GM03348 (cell line): ENCODE measurements at regions not wholly inside any gene's neighbourhood (a gene's known extent, or its start where the extent isn't known, plus 50 kb on each side); places are given as distances from the start of the nearest gene placed in this dataset.
"Not testable (repeated sequence)": the region's sequence is repeated elsewhere in the genome, so short reads cannot be mapped to it uniquely, and the experiment has no call there.

Experiments used
- DNase-seq: peaks from one replicate; pipeline ENCODE4 v3.0.0; 2012; ENCODE audit warnings: low spot score

DNA sequence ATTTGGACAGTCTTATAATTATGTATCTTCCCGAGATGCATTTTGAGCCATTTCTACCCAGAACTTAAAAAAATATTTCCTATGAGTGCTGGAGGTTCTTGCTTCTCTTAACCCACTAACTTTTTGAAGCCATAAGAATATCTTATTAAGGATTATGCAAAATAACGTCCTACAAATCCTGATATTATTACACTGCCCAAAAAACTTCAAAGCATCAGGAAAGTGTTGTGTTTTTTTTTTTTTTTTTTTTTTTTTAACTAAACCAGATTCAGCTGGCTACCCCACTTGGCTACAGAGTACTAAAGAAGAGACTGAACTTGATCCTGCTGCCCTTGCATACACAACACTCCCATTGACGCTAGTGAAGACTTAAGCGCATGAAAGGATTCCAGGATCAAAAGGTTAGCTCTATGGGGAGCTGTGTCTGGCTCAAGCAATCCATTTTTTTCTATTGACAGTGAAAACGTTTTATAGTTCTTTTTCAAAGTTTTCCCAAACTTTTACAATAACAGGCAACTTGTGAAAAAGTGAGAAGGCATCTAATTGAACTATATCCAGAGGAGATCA, 141.4 kb downstream of the KCNRG start:
- no peak for DNase-seq

DNA sequence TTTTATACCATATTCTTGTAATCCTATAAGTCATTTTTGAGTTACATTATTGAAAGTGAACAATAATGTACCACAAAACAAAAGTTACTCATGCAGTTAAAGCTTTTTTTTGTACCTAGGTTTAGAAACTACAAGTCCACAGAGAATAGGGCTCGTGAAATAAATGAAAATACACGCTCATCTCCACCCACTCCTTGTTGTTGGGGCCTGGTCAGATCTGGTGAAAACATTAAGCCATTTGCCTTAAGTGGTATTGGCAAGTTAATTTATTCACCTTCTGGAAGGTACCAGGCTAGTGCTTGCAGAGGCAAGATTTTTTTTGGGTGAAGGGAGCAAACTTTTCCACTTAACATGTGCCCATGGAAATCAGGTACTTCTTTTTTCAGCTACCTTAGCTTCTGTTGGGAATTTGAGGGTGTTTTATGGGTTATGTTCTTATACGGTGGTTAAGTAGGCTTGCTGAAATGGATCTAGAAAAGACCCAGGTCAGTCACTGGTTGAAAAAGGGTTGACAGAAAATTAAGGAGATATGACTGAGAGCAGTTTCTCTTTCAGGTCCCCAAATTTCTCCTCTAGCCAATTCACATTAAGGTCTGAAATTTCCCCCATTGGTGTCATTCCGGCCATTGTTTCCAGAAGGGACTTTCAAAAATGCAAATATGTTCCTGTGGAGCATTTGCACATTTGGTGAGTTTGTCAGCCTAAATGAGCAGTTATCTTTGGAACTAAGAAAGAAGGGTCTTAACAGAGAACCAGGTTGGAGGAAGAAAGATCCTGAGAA, 143.3 kb downstream of the KCNRG start:
- no peak for DNase-seq

DNA sequence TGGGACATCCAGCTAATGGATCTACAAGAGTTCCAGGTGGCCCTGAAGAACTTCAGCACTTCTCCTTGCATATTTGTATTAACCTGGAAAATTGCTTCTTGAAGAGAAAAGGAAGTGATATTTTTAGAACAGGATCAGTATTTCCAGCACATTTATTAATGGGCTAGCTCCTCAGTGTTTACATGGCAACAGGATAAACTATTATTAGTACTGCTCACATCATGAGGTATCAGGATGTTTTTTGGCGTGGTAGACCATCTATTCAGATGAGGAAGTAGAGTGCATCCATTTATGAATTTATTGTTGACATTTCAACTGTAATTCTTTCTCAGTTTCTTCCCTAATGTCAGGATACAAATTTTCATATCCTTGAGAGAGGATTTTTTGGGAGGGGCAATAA, 144.4 kb downstream of the KCNRG start:
- DNase-seq: no peak

DNA sequence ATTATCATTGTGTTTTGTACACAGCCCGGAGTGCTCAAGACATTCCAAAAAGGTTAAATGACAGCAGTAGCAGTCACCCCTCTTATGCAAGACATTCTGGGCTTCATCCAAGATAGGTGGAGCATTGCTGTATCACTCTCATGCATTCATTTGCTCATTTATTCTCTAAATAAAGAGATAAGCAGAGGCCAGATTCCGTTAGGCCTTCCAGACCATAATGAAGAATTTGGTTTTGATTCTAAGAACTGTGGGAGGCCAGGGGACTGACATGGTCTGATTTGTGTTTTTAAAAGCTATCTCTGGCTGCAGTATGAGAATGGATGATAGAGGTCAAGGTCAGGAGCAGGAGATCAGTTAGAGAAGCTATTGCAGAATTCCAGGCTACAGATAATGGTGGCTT, 145.8 kb downstream of the KCNRG start:
- no peak for DNase-seq

DNA sequence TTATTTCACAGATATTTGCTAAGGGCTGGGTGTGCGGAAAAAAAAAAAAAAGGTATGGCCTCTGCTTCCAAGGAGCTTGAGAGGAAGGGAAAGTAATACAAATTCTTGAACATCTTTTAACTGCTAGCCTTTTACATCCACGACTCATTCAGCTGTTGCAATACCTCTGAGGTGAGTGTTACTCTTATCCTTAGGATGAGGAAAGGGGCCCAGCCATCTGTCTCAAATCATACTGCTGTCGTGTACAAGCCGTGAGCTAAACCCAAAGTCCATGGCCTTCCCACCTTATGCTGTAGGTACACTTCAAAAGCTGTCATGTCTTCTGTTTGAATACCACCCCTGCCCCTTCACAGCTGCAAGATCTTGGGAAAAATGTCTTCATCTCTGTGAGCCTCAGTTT, 146.8 kb downstream of the KCNRG start:
- DNase-seq: no peak

DNA sequence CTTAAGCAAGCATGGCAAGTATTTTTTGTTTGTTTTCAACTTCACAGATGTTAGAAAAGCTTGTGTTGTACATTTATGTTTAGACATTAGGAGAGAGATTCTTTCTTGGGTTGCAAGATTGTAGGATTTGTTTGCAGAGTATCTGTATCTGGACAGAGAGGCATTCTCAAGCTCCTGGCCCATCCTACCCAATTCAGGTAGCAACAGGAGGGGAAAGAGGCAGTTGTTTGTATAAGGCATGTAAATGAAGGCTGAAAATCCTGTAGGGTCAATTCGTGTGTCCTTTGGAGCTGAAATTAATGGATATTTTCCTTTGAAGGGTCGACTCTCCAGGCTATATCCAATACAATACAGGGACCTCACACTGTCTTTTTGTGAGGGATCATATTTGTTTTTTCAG, 147.3 kb downstream of the KCNRG start:
- no peak for DNase-seq

DNA sequence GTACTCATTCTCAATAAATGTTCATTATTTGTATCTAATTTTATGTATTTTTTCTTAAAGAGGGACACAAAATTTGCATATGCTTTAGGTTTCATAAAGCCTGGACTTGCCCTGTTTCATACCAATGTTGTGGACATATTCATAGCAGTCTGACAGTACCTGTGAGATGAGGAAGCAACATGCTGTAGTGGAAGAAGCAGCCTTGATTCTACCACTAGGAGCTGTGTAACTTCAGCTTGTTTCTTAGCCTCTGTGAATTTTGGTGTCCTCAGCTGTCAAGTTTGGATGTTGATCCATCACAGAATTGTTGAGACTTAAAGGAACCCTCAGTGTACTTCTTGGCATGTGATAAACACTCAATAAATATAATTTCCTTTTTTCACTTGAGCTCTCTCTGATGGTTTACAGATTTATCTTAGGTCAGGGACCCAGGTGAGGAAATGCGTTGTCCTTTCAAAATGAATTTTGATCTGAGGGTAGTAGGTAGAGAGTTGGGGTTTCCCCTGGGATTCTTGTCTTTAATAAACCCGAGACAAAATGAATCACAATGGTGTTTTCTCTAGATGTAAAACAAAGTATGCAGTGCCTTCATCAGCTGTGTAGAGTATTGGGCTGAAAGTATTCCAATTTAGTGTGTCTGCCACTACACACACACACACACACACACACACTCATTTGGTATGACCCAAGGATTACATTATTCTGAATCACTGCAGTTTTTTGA, 152.1 kb downstream of the KCNRG start:
- no peak for DNase-seq

DNA sequence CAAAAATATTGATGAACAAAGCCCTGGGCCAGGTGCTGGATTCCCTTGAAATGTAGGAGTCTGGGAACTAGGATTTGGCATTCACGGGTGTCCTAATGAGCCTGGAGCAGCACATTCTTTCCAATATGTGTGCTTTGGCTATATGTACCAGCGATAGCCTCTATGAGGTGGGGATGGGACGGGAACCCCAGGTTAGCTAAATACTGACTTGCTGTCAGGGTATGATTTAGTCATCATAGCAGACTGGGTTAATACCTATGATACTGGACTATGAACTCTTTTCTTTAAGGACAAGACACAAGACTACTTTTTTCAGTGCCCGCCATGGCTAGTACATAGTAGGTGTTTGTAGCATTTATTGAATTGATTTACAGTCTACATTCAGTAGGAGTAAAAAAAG, 152.7 kb downstream of the KCNRG start:
- DNase-seq: no peak

DNA sequence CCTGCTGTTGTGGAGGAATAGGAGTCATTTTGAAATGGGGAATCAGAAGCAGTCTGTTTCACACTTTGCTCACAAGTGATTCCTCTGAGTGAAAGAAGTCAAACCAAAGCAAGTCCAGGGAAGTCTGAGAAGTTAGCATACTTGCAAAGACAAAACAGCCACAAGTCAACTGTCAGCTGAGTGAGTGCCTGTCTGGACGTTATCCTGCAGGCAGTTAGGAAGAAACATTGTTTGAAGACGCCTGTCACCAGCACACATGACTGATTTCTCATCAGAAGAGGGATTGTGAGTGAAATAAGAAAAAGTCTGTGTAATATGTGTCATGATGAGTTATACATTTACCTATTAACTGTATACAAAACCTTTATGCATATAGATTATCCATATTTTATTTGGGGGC, 153.5 kb downstream of the KCNRG start:
- no peak for DNase-seq

DNA sequence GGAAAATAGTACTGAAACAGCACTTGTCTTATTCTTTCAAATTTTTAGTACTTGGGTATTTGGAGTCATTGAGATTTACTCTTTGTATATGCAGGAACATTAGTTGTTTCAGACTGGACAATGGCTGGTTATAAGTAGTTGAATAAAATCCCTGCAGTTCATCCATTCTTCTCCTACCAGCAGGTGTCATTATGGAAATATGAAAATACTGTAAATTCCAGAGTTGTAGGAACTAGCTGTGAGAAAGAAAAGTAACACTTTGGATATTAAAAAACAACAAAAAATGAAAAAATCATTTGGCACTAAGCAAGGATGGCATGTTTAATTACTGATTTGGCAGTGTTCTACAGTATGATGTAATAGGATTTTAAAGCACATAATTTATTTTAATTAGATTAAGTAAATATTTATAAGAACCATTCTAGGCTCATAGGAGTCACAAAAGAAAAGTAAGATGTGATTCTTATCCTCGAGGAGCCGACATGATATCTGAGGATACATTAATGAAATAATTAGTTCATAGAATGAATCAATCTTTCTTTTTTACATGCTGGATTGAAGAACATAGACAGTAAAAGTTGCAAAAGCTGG, 155.3 kb downstream of the KCNRG start:
- peak; percentile 59 for DNase-seq

DNA sequence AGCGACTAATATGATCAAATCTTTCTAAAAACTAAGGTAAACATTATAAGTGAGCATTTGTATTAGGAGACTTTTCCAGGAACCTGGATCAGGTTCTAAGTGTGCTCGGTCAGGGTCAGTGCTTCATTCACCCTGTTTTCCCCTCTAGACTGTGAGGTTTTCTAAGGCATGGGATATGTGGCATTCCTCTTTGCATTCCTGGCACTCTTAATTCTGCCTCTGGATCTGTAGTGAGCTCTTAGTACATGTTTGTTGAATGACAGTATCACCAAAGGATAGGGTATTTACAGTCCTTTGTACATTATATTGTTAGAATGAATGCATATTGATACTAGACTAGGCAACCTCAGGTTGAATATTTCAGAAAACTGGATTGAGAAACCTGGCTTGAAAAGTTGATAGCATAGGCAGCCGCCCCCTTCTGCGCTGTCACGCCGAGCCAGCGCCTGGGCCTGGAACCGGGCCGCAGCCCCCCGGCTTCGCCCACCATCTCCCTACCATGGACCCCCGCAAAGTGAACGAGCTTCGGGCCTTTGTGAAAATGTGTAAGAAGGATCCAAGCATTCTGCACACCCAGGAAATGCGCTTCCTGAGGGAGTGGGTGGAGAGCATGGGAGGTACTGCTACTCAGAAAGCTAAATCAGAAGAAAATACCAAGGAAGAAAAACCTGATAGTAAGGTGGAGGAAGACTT, 156.5 kb downstream of the KCNRG start:
- DNase-seq: peak; percentile 37

DNA sequence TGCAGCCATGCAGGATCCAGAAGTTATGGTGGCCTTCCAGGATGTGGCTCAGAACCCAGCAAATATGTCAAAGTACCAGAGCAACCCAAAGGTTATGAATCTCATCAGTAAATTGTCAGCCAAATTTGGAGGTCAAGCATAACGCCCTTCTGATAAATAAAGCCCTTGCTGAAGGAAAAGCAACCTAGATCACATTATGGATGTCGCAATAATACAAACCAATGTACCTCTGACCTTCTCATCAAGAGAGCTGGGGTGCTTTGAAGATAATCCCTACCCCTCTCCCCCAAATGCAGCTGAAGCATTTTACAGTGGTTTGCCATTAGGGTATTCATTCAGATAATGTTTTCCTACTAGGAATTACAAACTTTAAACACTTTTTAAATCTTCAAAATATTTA, 157.8 kb downstream of the KCNRG start:
- not testable (repeated sequence) for DNase-seq

DNA sequence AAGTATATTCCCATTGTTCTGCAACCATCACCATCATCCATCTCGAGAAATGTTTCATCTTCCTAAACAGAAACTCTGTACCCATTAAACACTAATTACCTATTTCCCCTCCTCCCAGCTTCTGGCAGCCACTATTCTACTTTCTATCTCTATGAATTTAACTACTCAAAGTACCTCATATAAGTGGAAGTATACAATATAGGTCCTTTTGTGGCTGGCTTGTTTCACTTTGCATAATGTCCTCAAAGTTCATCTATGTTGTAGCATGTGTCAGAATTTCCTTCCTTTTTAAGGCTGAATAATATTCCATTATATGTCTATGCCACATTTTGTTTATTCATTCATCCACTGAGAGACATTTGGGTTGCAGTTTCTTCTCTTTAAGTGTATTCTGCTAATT, 159.4 kb downstream of the KCNRG start:
- DNase-seq: no peak

DNA sequence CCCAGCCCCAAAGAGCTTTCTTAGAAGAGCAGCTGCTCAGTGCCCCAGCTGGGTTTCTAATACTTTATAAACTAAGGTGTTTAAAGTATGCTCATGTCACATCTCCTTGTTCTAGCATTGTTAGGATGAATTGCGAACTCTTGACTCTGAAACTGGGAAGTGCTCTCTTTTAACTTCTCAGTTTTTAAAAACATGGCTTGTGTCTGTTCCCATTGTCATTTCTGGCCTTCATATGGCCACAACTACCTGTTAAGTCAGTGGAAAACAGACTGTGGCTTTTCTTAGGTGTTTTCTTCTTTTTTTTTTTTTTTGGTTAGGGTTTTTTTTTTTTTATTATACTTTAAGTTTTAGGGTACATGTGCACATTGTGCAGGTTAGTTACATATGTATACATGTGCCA, 164.7 kb downstream of the KCNRG start:
- DNase-seq: no peak

DNA sequence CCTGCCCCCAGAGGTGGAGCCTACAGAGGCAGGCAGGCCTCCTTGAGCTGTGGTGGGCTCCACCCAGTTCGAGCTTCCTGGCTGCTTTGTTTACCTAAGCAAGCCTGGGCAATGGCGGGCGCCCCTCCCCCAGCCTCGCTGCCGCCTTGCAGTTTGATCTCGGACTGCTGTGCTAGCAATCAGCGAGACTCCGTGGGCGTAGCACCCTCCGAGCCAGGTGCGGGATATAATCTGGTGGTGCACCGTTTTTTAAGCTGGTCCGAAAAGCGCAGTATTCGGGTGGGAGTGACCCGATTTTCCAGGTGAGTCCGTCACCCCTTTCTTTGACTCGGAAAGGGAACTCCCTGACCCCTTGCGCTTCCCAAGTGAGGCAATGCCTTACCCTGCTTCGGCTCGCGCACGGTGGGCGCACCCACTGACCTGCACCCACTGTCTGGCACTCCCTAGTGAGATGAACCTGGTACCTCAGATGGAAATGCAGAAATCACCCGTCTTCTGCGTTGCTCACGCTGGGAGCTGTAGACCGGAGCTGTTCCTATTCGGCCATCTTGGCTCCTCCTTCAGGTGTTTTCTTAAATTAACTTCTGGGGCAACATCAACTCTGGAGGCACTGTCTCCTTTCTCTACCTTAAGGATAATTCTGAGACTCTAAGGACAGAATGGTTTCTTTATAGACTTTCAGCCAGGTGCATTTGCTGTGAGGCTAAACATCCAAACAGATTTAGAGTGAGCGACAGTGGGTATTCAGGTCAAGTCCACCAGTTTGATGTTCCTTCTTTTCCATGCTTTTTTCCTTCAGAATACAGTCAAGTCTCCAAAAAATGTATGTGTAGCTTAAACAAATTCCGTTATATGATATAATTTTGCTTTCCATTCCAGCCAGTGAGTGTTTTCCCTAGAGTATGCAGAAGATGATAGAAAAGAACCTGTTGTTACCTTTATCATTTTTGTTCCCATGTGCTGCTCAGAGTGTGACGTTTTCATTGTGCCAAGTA, 170.8 kb downstream of the KCNRG start:
- not testable (repeated sequence) for DNase-seq

DNA sequence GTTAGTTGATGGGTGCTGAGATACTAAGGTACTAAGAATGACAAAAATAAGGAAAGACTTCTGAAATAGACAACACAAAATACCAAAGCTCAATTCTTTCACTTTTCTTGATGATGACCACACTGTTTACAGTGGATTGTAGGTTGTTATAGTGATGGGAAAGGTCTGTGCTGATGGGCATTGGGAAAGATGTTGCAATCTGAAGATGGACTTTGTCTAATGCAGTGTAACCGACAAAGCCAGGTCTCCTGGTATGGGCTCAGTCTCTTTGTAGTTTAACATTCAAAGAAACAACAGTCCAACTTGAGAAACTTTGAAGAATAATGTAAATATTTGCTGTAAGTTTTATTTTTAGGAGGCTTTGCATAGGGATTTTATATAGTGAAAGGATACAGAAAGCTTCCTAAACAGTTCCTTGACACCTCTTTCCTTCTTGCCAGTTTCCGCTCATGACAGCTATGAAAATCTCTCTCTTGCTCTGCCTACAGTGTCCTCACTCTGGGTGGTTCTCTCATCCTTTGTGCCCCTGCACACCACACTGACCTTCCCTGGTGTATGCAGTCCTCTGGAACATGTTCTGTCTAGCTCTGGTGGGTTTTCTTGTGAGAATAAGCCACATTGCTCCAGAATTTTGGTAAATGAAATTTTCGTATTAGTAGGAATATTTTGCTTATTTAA, 172.2 kb downstream of the KCNRG start:
- DNase-seq: no peak

DNA sequence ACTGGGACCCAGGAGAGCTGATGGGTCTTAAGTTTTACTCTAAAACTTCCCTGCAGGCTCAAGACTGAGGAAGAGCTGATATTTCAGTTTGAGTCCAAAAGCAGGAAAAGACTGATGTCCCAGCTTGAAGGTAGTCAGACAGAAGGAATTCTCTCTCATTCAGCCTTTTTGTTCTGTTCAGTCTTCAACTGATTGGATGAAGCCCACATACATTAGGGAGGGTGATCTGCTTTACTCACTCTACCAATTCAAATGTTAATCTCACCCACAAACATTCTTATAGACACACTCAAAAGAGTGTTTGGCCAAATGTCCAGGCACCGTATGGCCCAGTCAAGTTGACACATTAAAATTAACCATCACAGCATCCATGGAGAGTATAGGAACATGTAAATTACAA, 173.5 kb downstream of the KCNRG start:
- DNase-seq: no peak

DNA sequence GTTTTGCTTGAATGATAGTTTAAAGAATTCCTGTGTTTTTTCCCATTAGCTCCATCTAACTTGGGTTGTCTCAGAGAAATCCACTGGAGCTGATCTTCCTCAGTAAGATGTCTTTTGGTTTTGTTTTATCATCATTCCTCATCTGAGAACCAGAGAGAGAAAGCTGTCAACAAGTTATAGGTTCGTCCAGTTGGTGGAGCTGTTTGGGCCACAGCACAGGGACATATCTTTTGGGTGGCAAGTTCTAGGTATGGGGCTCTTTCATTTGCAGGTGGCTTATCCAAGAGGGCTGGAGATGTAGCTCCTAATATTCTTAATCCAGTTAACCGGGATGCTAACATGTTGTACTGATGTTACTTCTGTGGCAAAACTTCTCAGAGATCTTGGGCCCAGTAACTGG, 174.2 kb downstream of the KCNRG start:
- DNase-seq: no peak

DNA sequence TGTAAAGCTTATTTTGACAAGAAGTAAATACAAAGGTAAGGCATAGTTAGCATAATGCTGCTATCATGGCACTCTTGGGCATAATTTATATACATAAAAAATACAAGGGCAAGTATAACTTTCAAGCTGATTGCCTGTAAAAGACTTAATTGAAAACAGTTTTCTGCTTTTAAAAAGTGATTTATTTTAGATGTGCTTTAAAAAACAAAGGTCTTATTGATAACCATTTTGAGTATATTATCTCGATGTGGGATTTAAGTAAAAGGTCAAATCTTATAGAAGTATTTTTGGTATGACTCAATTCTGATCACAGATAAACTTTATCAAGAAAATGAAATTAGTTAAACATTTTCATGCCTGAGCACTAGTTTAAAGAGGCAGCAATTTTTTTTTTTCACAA, 175.8 kb downstream of the KCNRG start:
- DNase-seq: no peak

DNA sequence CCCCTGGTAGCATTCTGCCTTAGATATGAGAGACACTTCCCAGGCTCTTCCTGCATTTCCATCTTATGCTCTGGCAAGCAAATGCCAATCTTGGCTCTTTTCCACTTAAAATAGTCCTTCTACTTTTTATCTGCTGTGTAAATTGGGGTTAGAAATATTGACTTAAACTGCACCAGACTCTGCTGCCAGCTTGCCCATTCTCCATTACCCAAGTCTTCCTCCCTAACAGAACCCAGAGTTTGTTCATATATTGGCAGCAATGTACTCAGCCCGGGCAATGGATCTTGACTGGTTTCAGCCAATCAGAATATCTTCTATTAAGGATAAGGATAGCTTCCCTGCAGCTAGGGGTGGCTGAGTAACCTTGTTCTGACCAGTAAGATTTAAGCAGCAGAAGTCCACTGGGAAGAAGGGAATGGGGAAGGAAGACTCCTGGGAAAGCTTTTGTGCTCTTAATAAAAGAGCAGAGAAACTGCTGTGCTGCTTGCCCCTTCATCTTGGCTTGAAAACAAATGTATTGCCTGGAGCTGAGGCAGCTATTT, 177.1 kb downstream of the KCNRG start:
- no peak for DNase-seq
